Heart left ventricle (tissue), 13 donors: ENCODE measurements at regions not wholly inside any gene's neighbourhood (a gene's known extent, or its start where the extent isn't known, plus 50 kb on each side); places are given as distances from the start of the nearest gene placed in this dataset.

ENCODE experiments used
- CTCF ChIP-seq, 12 donors: fragments of 200-600 bp; sonication (generic) in 4 of 12; IDR thresholded peaks; one replicate each; pipeline versions ENCODE4 v1.5.0 to v1.8.0; 2018 to 2022; ENCODE audit warnings: antibody characterized with exemption in 12 of 12, mild to moderate bottlenecking in 5 of 12
- POLR2A ChIP-seq, 2 donors: fragments of 450-650 bp; IDR thresholded peaks; one replicate each; pipeline ENCODE4 v1.6.1; 2017; ENCODE audit warnings: antibody characterized with exemption in 2 of 2, mild to moderate bottlenecking in 2 of 2, moderate library complexity in 2 of 2
- donor health status: ischemic (EF 13 %, LVEDD 7.1; RV severe dilation, severe dysfunction).
- donor health status: DM: no; HTN: yes; CAD: no.
- donor health status: DM: no; HTN: no; CAD: no.
- donor health status: ischemic (EF 25% LVEDD 6.9; RV normal size, moderate dysfunction).
- donor health status: ischemic (EF 25% LVEDD 5.7; RV mildly dilated, moderate dysfunction).
- donor health status: ischemic (EF 35%, LVEDD 5.7; RV mildly dilated, moderate dysfunction).
- donor health status: nonischemic (EF 11% LVEDD 7.7; RV severe dilation, severe dysfunction).
- donor health status: DM: yes; HTN: yes; CAD: no.
- donor health status: PGD.
- donor health status: ischemic (EF 29% LVEDD 5.4; RV normal size, mild dysfunction).
- donor health status: nonischemic (EF 23%, LVEDD 6.1; RV moderate dilation, normal function).

DNA sequence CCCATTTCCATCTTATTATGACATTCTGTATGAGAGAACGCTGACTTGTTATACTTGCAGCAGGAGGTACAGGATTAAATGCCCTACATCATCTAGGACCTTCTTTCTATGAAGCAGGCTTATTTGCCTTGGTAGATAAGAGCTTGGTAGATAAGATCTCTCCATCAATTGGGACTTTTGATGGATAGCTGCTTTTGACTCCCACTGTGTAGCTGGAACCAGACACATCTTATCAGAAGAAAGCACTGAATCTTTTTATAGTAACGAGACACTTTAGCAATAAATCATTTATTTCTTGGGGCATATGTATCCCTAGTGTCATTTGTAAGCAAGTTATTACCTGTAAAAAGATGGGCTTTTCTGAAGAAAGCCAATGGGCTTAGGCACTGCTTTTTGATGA, 613.9 kb downstream of the TECRL start:
- no peak for TF ChIP-seq CTCF (IDR thresholded peaks at IDR 0.05)
- no peak for TF ChIP-seq POLR2A (IDR thresholded peaks at IDR 0.05)
